HG03565 (cell line): ENCODE measurements at regions not wholly inside any gene's neighbourhood (a gene's known extent, or its start where the extent isn't known, plus 50 kb on each side); places are given as distances from the start of the nearest gene placed in this dataset.
"Not testable (repeated sequence)": the region's sequence is repeated elsewhere in the genome, so short reads cannot be mapped to it uniquely, and the experiment has no call there.

Experiments
- ATAC-seq: cut with Tn5 transposase; IDR thresholded peaks from one replicate; pipeline ENCODE4 v1.9.1; 2021; ENCODE audit warnings: mild to moderate bottlenecking, moderate library complexity; ENCODE audit not compliant: unreplicated experiment

DNA sequence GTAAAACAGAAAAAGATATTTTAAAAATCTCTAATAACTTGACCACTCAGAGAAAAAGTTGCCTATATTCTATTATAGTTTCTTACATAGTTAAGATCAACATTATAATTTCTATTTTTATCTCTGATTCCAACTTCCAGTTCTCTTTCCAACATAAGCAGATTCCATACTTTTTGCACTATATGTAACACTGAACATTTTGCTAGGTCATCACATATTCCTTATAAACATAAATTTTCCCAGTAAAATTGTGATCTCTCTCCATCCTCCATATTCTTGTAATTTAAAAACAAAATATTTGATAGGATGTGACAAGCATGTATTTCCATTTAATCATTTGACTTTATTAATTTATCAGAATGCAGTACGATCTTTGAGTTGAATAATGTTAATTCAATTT, 170.4 kb upstream of the THSD7A start:
- ATAC-seq = no peak

DNA sequence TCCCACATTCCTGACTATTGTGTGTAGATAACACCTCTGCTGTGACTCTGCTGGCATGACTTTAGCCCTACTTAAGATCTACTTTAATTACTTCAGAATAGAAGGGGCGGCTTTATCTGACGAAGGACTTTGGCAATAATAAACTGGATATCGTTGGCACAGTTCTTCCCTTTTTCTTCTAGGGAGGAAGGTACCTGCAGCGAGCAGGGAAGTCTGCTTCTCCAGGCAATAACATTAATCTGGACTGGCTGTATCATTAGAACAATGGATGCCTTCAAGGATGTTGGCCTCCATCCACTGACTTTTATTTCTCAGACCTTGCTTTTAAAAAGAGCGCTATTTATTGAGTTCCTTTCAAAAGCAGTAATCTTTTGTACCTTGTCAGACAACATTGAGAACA, 172.6 kb upstream of the THSD7A start:
- no peak for ATAC-seq

DNA sequence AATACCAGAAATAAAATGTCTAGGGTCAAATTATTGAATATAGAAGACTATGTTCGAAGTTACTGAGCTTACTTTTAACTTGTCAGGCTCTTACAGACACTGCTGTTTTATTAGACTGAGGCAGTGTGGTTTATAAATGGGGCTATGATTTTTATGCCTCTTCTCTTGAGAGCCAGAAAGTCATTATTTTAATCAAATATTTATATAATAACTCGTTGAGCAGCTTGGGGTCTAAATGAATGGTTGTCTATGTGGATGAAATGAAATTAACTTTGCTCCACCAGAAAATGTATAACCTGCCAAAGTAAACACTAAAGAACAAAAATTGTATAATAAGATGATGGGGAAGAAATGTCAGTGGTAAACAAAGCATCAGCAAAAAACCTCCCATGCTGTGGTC, 175.6 kb upstream of the THSD7A start:
- ATAC-seq = no peak

DNA sequence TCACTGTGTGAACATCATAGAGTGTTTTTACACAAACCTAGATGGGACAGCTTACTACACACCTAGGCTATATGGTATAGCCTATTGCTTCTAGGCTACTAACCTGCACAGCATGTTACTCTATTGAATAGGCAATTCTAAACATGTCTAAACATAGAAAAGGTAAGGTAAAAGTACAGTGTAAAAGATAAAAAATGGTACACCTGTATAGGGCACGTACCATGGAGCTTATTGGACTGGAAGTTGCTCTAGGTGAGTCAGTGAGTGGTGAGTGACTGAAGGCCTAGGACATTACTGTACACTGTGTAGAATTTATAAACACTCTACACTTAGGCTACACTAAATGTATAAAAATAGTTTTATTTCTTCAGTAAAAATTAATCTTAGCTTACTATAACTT, 182.0 kb upstream of the THSD7A start:
- no peak for ATAC-seq

DNA sequence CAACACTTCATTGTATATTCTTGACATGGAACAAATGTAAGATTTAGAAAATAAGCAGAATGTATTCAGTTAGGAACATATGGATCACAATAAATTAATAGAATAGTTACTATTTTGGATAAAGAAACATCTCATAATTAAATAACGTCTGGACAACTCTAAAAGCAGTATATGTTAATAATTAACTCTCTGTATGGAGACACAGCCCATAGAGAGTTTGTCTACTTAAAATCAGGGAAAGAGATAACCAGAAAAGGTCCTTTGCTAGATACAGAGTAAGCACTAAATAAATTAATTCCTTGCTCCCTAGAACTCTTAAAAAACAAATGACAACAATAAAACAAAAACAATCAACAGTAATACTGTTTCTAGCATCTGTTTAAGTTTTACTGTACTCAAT, 184.4 kb upstream of the THSD7A start:
- ATAC-seq = no peak

DNA sequence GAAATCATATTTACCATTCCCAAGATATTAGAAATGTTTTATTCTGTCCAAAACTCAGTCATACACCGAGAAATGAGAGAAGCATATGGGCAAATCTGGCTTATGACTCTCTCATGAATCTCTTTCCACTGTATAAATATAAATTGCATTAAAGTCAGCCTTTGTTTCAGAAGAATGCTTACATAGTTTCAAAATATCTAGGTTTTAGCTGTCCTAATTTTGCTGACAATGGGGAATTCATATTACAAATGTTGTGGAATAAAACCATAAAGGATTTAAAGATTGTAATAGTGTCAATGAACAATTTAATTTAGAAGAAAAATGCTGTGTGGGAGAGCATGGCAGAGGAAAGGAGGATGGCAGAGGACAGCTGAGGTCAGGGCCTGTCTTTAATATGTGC, 185.0 kb upstream of the THSD7A start:
- no peak for ATAC-seq

DNA sequence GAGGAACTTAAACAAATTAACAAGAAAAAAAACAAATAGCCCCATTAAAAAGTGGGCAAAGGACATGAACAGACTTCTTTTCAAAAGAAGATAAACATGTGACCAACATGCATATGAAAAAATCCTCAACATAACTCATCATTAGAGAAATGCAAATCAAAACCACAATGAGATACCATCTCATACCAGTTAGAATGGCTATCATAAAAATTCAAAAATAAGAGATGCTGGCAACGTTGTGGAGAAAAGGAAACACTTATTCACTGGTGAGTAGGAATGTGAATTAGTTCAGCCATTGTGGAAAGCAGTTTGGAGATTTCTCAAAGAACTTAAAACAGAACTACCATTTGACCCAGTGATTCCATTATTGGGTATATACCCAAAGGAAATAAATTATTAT, 189.1 kb upstream of the TMEM106B start:
- ATAC-seq = not testable (repeated sequence)

DNA sequence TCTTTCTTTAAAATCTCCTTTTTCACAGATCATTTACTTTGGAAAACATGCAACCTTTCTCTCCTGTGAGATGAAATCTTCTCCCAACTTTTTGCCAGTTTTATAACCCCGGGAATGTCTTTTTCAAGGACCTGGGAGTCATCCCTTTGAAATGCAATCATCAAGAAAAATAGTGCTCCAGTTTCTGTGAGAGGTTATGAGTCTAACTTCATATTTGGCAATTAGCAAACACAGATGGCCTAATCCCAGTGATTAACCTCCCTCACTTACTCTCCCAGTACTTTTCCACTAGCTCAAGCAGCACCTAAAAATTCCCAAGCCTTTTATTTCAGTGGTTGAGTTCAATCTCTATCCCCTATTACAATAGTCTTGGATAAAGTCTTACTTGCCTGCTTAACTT, 185.8 kb upstream of the TMEM106B start:
- no peak for ATAC-seq

DNA sequence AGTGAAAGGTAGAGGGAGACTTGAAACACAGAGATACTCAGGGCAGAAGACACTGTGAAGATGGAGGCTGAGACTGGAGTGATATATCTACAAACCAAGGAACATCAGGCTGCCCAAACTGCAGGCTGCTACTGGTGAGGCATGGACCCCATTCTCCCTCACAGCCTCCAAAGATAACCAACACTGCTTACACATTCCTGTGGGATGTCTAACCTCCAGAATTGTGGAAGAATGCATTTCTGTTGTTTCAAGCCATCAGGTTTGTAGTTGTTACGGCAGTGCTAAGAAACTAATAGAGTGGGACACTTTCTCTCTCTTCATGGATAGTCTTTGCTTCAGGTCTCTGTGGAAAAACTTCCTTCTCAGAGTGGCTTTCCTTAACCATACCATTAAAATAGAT, 182.6 kb upstream of the TMEM106B start:
- ATAC-seq = no peak

DNA sequence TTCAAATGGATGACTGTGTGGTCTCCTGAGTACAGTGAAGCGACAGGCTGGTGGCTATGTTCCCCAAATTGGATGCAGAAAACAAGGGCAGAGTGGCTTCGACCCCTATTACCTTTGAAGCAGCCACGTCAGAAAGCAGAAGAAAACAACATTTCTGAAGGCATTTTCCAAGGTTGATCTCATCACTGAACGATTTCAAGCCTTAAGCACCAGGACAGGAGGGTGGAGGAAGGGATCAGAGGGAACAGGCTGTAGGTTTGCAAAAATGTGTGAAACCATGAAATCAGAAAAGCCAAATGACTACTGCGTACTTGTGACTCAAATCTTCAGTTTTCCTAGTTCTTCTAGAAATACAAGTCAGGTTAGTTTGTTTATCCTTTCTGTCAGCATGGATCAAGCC, 181.0 kb upstream of the TMEM106B start:
- ATAC-seq = no peak

DNA sequence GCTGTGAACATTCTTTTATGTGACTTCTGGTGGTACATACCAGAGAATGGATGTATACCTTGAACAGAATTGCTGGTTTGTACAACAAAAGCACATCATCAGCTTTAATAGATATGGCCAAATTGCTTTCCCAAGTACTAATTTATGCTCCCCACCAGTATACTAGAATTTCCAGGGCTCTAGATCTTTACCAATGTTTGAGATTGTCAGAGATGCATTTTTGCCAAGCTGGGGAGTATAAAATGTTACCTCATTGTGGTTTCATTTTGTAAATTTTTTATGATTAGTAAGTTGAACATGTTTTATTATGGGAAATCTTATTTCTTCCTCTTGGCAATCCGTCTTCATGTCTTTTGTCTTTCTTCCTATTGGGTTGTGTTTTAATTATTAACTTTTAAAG, 179.9 kb upstream of the TMEM106B start:
- no peak for ATAC-seq

DNA sequence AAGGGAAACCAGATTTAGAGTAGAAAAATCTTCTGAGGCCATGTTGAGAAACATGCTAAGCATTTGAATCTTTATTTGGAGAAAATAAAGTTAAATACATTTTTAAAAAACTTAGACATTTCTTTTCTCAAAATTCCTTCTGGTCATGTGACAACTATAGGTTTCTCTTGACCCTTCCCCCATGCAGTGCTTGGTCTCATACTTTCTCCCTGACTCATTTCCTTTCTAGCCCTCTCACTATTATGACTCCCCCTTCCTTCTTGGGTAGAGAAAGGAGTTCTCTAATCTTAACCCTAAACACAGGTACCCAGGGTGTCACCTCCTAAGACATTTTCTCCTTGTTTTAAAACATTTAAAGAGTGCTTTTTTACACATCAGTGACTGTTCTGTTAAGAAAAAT, 179.5 kb upstream of the TMEM106B start:
- no peak for ATAC-seq

DNA sequence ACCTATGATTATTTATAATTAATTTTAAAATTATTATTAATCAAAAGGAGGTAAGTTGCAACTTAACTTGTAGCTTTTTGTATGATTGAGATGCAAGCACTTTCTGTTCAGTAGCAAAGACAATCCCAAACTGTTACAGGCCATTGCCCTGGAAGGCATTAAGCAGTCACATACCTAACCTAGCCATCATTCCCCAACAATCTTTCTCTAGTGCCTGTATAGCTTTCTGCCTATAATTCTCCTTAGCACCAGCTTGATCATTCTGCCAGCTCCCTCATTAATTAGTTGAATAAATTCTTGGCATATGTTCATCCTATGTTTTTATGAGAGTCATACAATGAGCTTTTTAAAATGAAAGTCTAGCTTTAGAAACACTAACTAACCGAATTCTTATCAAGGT, 178.9 kb upstream of the TMEM106B start:
- ATAC-seq = no peak

DNA sequence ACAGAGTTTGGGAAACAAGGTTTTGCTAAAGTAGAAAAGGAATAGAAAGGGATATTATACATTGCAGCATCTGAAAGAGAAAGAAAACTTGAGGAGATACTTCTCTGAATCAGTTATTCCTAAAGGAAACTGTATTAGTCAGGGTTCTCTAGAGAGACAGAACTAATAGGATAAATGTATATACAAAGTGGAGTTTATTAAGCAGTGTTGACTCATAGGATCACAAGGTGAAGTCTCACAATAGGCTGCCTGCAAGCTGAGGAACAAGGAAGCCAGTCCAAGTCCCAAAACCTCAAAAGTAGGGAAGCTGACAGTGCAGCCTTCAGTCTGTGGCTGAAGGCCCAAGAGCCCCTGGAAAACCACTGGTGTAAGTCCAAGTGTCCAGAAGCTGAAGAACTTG, 167.6 kb upstream of the TMEM106B start:
- ATAC-seq = not testable (repeated sequence)

DNA sequence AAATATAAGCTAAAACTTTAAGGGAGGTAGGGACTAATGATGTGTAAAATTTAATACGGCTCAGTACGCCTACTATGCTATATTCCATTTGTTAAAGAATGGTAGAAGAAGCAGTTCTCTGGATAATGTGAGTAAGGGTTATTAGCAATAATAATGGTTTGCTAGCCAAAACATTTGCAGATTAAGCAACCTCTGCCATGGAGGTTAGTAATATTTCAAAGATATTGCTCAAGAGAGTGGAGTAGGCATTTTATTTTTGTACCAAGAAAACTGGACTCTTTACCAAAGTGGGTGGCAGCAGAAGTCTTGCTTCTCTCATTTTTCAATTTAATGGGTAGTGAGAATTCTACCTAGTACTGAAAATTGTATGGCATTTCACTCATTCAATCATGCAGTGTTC, 158.9 kb upstream of the TMEM106B start:
- ATAC-seq = no peak

DNA sequence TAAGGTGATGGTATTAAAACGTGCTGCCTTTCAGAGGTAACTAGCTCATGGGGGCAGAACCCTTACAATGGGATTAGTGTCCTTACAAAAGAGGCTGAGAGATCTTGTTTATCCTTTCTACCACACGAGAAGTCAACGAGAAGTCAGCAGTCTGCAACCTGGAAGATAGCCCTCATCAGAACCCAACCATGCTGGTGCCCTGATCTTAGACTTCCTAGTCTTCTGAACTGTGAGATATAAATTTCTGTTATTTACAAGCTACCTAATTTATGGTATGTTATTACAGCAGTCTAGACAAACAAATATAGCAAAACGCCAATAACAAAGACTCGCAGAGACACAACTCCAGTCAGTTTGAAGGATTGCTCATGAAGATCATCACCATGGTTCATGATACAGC, 157.5 kb upstream of the TMEM106B start:
- no peak for ATAC-seq

DNA sequence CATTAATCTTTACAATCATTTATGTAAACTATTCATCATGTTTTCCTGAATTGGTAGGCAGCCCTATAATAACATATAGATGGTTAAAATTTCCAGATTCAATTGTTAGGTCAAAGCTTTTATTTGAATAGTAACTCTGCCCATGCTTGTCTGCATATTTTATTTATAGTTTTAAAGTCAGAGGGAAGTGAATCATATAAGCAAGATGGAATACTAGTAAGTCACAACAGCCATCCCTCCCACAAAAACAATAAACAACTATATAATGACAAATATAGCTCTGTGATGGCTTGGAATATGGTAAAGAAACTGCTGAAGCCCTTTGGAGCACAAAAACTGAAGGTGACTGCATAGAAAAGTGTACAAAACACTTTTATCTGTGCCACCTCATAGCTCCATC, 156.3 kb upstream of the TMEM106B start:
- ATAC-seq = no peak

DNA sequence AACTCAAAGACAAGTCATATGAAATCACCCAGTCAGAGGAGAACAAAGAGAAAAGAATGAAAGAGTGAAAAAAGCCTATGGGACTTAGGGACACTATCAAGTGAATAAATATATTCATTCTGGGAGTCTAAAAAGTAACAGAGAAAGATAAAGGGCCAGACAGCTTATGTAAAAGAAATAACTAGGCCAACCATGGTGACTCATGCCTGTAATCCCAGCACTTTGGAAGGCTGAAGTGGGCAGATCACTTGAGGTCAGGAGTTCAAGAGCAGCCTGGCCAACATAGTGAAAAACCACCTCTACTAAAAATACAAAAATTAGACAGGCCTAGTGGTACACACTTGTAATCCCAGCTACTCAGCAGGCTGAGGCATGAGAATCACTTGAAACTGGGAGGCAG, 154.7 kb upstream of the TMEM106B start:
- no peak for ATAC-seq

DNA sequence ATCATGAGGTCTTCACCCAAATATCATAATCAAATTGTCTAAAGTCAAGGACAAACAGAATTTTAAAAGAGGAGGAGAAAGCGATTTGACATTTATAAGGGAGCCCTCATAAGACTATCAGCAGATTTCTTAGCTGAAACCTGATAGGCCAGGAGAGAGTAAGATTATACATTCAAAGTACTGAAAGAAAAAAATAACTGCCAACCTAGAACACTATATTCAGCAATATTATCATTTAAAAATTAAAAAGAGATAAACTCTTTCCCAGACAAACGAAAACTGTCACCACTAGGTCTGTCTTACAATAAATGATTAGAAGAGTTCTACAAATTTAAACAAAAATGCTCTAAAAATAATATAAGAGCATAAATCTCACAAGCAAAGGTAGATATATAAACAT, 154.1 kb upstream of the TMEM106B start:
- no peak for ATAC-seq

DNA sequence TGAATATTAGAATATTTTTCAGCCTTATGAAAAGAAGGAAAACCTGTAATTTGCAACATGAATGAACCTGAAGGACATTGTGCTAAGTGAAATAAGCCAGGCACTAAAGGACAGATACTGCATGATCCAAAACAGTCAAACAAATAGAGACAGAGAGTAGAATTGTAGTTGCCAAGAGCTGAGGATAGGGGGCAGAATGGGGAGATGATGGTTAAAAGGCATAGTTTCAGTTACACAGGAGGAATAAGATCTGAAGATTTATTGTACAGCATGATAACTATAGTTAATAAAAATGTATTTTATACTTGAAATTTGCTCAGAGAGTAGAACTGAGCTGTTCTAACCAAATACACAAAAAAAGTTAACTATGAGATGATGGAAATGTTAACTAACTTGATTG, 149.0 kb upstream of the TMEM106B start:
- ATAC-seq = no peak

DNA sequence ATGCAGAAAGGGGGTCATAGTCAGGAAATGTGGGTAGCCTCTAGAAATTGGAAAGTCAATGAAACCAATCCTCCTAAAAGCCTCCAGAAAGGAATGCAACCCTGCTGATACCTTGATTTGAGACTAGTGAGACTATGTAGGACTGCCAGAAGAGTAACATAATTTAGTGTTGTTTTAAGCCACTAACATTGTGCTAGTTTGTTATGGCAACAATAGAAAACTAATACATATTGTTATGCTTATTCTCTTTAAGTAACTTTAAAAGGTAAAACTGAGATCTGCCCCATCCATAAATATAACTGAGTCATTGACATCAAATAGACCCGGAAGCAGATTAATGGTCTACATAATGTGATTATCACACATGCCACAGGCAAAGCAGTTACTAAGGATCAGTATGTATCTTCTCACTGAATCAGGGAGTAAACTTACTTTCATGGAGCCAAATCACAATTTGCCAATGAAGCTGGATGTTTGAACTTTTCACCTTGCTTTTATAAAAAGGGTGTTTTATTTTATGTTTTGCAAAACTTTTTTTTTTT, 146.4 kb upstream of the TMEM106B start:
- no peak for ATAC-seq

DNA sequence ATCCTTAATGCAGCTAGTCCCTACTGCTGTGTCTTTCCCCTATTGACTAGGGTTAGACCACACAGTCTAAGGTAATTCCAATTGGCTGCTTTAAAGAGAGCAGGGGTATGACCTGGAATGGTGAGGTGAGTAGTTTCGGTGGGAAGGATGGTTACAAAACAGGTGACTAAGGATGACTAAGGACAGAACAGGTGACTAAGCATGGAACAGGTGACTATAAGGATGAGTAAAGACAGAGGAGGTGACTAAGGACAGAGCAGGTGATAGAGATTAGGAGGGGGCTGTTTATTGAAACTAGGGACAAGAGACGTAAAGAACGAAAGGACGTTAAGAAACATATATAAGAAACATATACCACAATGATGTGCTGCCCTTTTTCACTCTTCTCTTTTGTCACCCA, 145.1 kb upstream of the TMEM106B start:
- ATAC-seq = no peak

DNA sequence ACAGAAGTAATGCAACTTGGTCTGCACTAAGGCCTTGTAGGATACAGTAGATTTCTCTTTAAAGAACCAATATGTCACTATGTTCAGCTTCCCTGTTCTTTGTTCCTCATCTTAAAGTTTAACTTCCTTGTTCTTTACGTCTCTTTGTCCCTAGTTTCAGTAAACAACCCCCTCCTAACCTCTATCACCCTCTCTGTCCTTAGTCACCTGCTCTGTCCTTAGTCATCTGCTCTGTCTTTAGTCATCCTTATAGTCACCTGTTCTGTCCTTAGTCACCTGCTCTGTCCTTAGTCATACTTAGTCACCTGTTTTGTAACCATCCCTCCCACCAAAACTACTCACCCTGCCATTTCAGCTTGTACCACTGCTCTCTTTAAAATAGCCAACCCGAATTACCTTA, 144.6 kb upstream of the TMEM106B start:
- no peak for ATAC-seq
